Neuronal stem cell (in vitro differentiated cells): ENCODE measurements at regions not wholly inside any gene's neighbourhood (a gene's known extent, or its start where the extent isn't known, plus 50 kb on each side); places are given as distances from the start of the nearest gene placed in this dataset.

ENCODE experiments used
- DNase-seq: peaks from one replicate; pipeline ENCODE4 v3.0.0-alpha.2; 2013; ENCODE audit warnings: low spot score
- H2AFZ ChIP-seq: one replicate; pipeline ENCODE4 v1.6.1; 2013; ENCODE audit warnings: mild to moderate bottlenecking, low read length, inconsistent platforms
- H2AK5ac ChIP-seq: 2 replicates; pipeline ENCODE4 v1.6.1; 2013; ENCODE audit warnings: low read depth, mild to moderate bottlenecking, inconsistent platforms, low read length, moderate library complexity, mixed read lengths
- H2BK120ac ChIP-seq: 2 replicates; pipeline ENCODE4 v1.6.1; 2013; ENCODE audit warnings: low read depth, mild to moderate bottlenecking, inconsistent platforms, low read length, moderate library complexity, mixed read lengths
- H2BK12ac ChIP-seq: one replicate; pipeline ENCODE4 v1.6.1; 2013; ENCODE audit warnings: low read length, inconsistent platforms
- H2BK15ac ChIP-seq: 2 replicates; pipeline ENCODE4 v1.6.1; 2013; ENCODE audit warnings: mild to moderate bottlenecking, low read length, inconsistent platforms, mixed read lengths
- H2BK5ac ChIP-seq: one replicate; pipeline ENCODE4 v1.6.1; 2013; ENCODE audit warnings: inconsistent platforms, mild to moderate bottlenecking, low read length, moderate library complexity
- H3K14ac ChIP-seq: one replicate; pipeline ENCODE4 v1.6.1; 2013; ENCODE audit warnings: low read length, inconsistent platforms
- H3K18ac ChIP-seq: 2 replicates; pipeline ENCODE4 v1.6.1; 2013; ENCODE audit warnings: low read length, inconsistent platforms
- H3K23ac ChIP-seq: 2 replicates; pipeline ENCODE4 v1.6.1; 2013; ENCODE audit warnings: low read depth, mild to moderate bottlenecking, mixed read lengths, low read length, inconsistent platforms; ENCODE audit not compliant: poor library complexity
- H3K27ac ChIP-seq: replicated peaks from 3 replicates; pipeline ENCODE4 v1.5.1; 2013; ENCODE audit warnings: low read length, inconsistent platforms
- H3K27me3 ChIP-seq, 3 experiments: 2 replicates each; pipeline ENCODE4 v1.6.1; 2013; ENCODE audit warnings: low read length in 3 of 3, mild to moderate bottlenecking in 2 of 3, inconsistent platforms in 1 of 3, low read depth in 1 of 3, mixed read lengths in 1 of 3, moderate library complexity in 1 of 3; ENCODE audit not compliant: control insufficient read depth in 3 of 3, insufficient read depth in 3 of 3
- H3K36me3 ChIP-seq, 2 donors: replicated peaks in 1 of 2; 2 replicates each; pipeline ENCODE4 v1.6.1; 2013; ENCODE audit warnings: low read length in 2 of 2; ENCODE audit not compliant: control insufficient read depth in 2 of 2, insufficient read depth in 2 of 2
- H3K4ac ChIP-seq: 2 replicates; pipeline ENCODE4 v1.6.1; 2013; ENCODE audit warnings: inconsistent platforms, mild to moderate bottlenecking, low read length, moderate library complexity
- H3K4me1 ChIP-seq, 2 donors: 1 replicate in 1 of 2; 2 replicates in 1 of 2; pipeline ENCODE4 v1.6.1; 2013; ENCODE audit warnings: low read length in 2 of 2, low read depth in 1 of 2; ENCODE audit not compliant: control insufficient read depth in 2 of 2, insufficient read depth in 1 of 2
- H3K4me2 ChIP-seq: one replicate; pipeline ENCODE4 v1.6.1; 2013; ENCODE audit warnings: mild to moderate bottlenecking, low read length, inconsistent platforms; ENCODE audit not compliant: insufficient read depth, poor library complexity, severe bottlenecking
- H3K4me3 ChIP-seq, 2 donors: 2 replicates each; pipeline ENCODE4 v1.5.1; 2013; ENCODE audit warnings: low read length in 2 of 2, mild to moderate bottlenecking in 2 of 2, inconsistent platforms in 1 of 2, moderate library complexity in 1 of 2
- H3K79me1 ChIP-seq: one replicate; pipeline ENCODE4 v1.6.1; 2013; ENCODE audit warnings: low read depth, mild to moderate bottlenecking, inconsistent platforms, low read length, moderate library complexity
- H3K9ac ChIP-seq: one replicate; pipeline ENCODE4 v1.6.1; 2013; ENCODE audit warnings: mild to moderate bottlenecking, low read depth, low read length, inconsistent platforms; ENCODE audit not compliant: poor library complexity
- H3K9me3 ChIP-seq, 2 donors: replicated peaks in 1 of 2; 2 replicates each; pipeline versions ENCODE3 to v1.6.1; 2013; ENCODE audit warnings: low read length in 2 of 2, mild to moderate bottlenecking in 2 of 2, inconsistent platforms in 1 of 2, low read depth in 1 of 2, mixed read lengths in 1 of 2, moderate library complexity in 1 of 2; ENCODE audit not compliant: control insufficient read depth in 2 of 2, insufficient read depth in 1 of 2
- H4K8ac ChIP-seq: one replicate; pipeline ENCODE4 v1.6.1; 2013; ENCODE audit warnings: low read depth, mild to moderate bottlenecking, inconsistent platforms, low read length, moderate library complexity
- H4K91ac ChIP-seq: one replicate; pipeline ENCODE4 v1.6.1; 2013; ENCODE audit warnings: low read length, low read depth, mild to moderate bottlenecking, inconsistent platforms; ENCODE audit not compliant: poor library complexity
- WGBS, 2 donors: extraction: QIAGEN DNeasy Blood & Tissue Kit; methylation state at CpG; one replicate each; pipeline ENCODE4 v1.1.7; 2013; ENCODE audit warnings: missing lambda C conversion rate in 2 of 2, mixed read lengths in 1 of 2; ENCODE audit not compliant: insufficient read length in 2 of 2, insufficient replicate concordance in 1 of 2; ENCODE audit errors: extremely low coverage in 2 of 2; 5-methylcytosine and 5-hydroxymethylcytosine counted together

GRCh38 chr5:73336366-73336765, 112.2 kb downstream of the FOXD1 start:
- Histone ChIP-seq H2BK12ac (no peak overlapping the region), H3K27ac (no peak overlapping the region), H3K14ac (no peak overlapping the region), H3K18ac (no peak overlapping the region), H4K91ac (no peak overlapping the region), H3K79me1 (no peaks in the 10 kb centered on the region), H3K4me1 (peaks cover 0 to 13% of the 10 kb centered on the region in 2 donors), H3K4me2 (no peak overlapping the region), H3K27me3 (peaks cover 0 to 21% (median 0%) of the 10 kb centered on the region in 3 experiments), H2AK5ac (no peak overlapping the region), H2BK15ac (no peak overlapping the region), H2AFZ (no peak overlapping the region), H3K9ac (no peak overlapping the region), H2BK120ac (no peak overlapping the region), H2BK5ac (no peak overlapping the region), H3K36me3 (no peaks in the 10 kb centered on the region), H3K9me3 (peaks cover 0 to 2% of the 10 kb centered on the region in 2 donors), H4K8ac (no peak overlapping the region), H3K23ac (no peak overlapping the region), H3K4me3 (no peak overlapping the region), H3K4ac (no peak overlapping the region)
- no peak for DNase-seq
- no CpG with 5 or more reads among the region's 2 CpGs for WGBS, 2 donors

- Histone ChIP-seq H3K9ac (no peak overlapping the region), H3K27me3 (peaks cover 0 to 13% (median 0%) of the 10 kb centered on the region in 3 experiments), H2AK5ac (no peak overlapping the region), H3K36me3 (no peaks in the 10 kb centered on the region), H2AFZ (no peak overlapping the region), H3K9me3 (no peaks in the 10 kb centered on the region), H3K4ac (no peak overlapping the region), H3K27ac (no peak overlapping the region), H3K14ac (no peak overlapping the region), H3K18ac (no peak overlapping the region), H4K91ac (no peak overlapping the region), H3K79me1 (no peaks in the 10 kb centered on the region), H3K4me3 (no peak overlapping the region), H2BK12ac (no peak overlapping the region), H2BK15ac (no peak overlapping the region), H2BK5ac (no peak overlapping the region), H3K4me2 (no peak overlapping the region), H2BK120ac (no peak overlapping the region), H3K23ac (no peak overlapping the region), H3K4me1 (peaks cover 0 to 13% of the 10 kb centered on the region in 2 donors), H4K8ac (no peak overlapping the region)
- DNase-seq, result no peak
- WGBS, 2 donors, result no CpG with 5 or more reads among the region's 3 CpGs
These were observed 114.5 kb downstream of the FOXD1 start for GRCh38 chr5:73333944-73334703.

DNA sequence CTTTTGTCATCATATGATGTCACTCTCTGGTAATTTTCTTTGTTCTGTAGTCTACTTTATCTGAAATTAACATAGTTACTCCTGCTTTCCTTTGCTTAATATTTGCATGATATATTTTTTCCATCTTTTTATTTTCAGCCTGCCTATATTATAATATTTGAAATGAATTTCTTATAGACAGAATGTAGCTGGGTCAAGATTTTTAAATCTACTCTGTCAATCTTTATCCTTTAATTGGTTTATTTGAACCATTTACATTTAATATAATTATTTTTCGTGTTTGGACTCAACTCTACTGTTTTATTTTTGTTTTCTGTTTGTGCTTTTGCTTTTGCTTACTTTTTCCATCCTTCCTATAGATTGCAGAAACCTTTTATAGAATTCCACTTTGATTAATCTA, 118.0 kb downstream of the FOXD1 start:
- H3K79me1 ChIP-seq, result no peaks in the 10 kb centered on the region
- no peak overlapping the region for H4K91ac ChIP-seq
- H4K8ac ChIP-seq, result no peak overlapping the region
- no peak overlapping the region for H2AFZ ChIP-seq
- no peak overlapping the region for H3K18ac ChIP-seq
- H3K36me3 ChIP-seq, result no peaks in the 10 kb centered on the region
- no peak overlapping the region for H3K4ac ChIP-seq
- WGBS, 2 donors, result no CpG with 5 or more reads among the region's 1 CpG
- H2BK120ac ChIP-seq, result no peak overlapping the region
- H3K9ac ChIP-seq, result no peak overlapping the region
- no peak overlapping the region for H2BK15ac ChIP-seq
- no peak overlapping the region for H2BK5ac ChIP-seq
- H3K4me1 ChIP-seq, result no peaks in the 10 kb centered on the region
- H3K4me2 ChIP-seq, result no peak overlapping the region
- H2AK5ac ChIP-seq, result no peak overlapping the region
- H2BK12ac ChIP-seq, result no peak overlapping the region
- H3K4me3 ChIP-seq, result no peak overlapping the region
- no peak overlapping the region for H3K14ac ChIP-seq
- H3K9me3 ChIP-seq, result no peaks in the 10 kb centered on the region
- no peak overlapping the region for H3K23ac ChIP-seq
- H3K27me3 ChIP-seq, result no peaks in the 10 kb centered on the region
- H3K27ac ChIP-seq, result no peak overlapping the region
- DNase-seq, result no peak

DNA sequence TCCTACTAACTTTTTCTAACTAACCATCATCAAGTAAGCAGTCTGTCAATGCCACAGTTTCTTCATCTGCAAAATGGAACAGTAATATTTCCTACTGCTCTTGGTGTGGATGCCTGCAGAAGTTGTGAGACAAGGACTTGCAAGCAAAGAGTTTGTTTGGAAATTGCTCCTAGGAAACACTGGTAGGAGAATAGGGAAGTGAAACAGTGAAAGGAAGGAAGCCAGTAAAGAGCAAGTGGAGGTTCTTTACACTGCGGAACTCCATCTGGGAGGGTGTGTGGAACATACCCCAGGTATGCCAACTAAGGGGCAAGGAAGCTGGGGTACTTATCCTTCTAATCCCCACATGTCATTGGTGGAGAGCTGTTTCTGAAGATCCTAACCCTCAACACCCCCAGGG, 119.9 kb downstream of the FOXD1 start:
- H2AK5ac ChIP-seq, result no peak overlapping the region
- no peak overlapping the region for H4K8ac ChIP-seq
- H3K18ac ChIP-seq, result no peak overlapping the region
- no CpG with 5 or more reads among the region's 1 CpG for WGBS, 2 donors
- H2BK120ac ChIP-seq, result no peak overlapping the region
- H3K9ac ChIP-seq, result no peak overlapping the region
- H4K91ac ChIP-seq, result no peak overlapping the region
- no peak overlapping the region for H3K4ac ChIP-seq
- H3K14ac ChIP-seq, result no peak overlapping the region
- H3K36me3 ChIP-seq, result no peaks in the 10 kb centered on the region
- no peak overlapping the region for H3K4me2 ChIP-seq
- no peaks in the 10 kb centered on the region for H3K79me1 ChIP-seq
- H3K27ac ChIP-seq, result no peak overlapping the region
- H3K4me3 ChIP-seq, result no peak overlapping the region
- no peak overlapping the region for H2BK15ac ChIP-seq
- no peak overlapping the region for H2BK12ac ChIP-seq
- H2BK5ac ChIP-seq, result no peak overlapping the region
- no peak for DNase-seq
- H3K27me3 ChIP-seq, result no peaks in the 10 kb centered on the region
- no peaks in the 10 kb centered on the region for H3K9me3 ChIP-seq
- H2AFZ ChIP-seq, result no peak overlapping the region
- no peak overlapping the region for H3K23ac ChIP-seq
- no peaks in the 10 kb centered on the region for H3K4me1 ChIP-seq
